SK-N-SH treated with all-trans-retinoic acid at 6 μM for 48 hours (cell line): ENCODE measurements at regions not wholly inside any gene's neighbourhood (a gene's known extent, or its start where the extent isn't known, plus 50 kb on each side); places are given as distances from the start of the nearest gene placed in this dataset.

Experiments used
- ARNTL ChIP-seq: fragments of 450-650 bp; formaldehyde crosslinking; IDR thresholded peaks from 2 replicates; pipeline ENCODE4 v1.5.0; 2020; ENCODE audit warnings: low read depth, mild to moderate bottlenecking, moderate library complexity, borderline replicate concordance
- BACH2 ChIP-seq: fragments of 250-450 bp; sonication (Bioruptor Pico); IDR thresholded peaks from 2 replicates; pipeline ENCODE4 v1.9.0; 2021; ENCODE audit warnings: mild to moderate bottlenecking, borderline replicate concordance
- CSDC2 ChIP-seq: fragments of 250-450 bp; sonication (Bioruptor Pico); IDR thresholded peaks from 2 replicates; pipeline ENCODE4 v1.5.0; 2020; ENCODE audit warnings: mild to moderate bottlenecking, moderate library complexity
- CSRNP3 ChIP-seq: fragments of 250-450 bp; sonication (Bioruptor Pico); IDR thresholded peaks from 2 replicates; pipeline ENCODE4 v1.5.1; 2021; ENCODE audit warnings: mild to moderate bottlenecking, moderate library complexity
- PATZ1 ChIP-seq: fragments of 250-450 bp; sonication (Bioruptor Pico); IDR thresholded peaks from 2 replicates; pipeline ENCODE4 v1.8.0; 2020; ENCODE audit warnings: mild to moderate bottlenecking, moderate library complexity, borderline replicate concordance
- POU6F1 ChIP-seq: fragments of 250-450 bp; sonication (Bioruptor Pico); IDR thresholded peaks from 2 replicates; pipeline ENCODE4 v1.8.0; 2021; ENCODE audit warnings: low read depth, mild to moderate bottlenecking, moderate library complexity, borderline replicate concordance
- PPARA ChIP-seq: fragments of 250-450 bp; sonication (Bioruptor Pico); IDR thresholded peaks from 2 replicates; pipeline ENCODE4 v1.5.0; 2020; ENCODE audit warnings: mild to moderate bottlenecking, borderline replicate concordance
- RARB ChIP-seq: fragments of 250-450 bp; sonication (Bioruptor Pico); IDR thresholded peaks from 2 replicates; pipeline ENCODE4 v1.8.0; 2021; ENCODE audit warnings: mild to moderate bottlenecking, moderate library complexity
- ZC3H10 ChIP-seq: fragments of 250-450 bp; sonication (Bioruptor Pico); IDR thresholded peaks from 2 replicates; pipeline ENCODE4 v1.5.1; 2021; ENCODE audit warnings: mild to moderate bottlenecking, moderate library complexity
- ZFP3 ChIP-seq: fragments of 250-450 bp; sonication (Bioruptor Pico); IDR thresholded peaks from 2 replicates; pipeline ENCODE4 v1.5.0; 2020; ENCODE audit warnings: mild to moderate bottlenecking, moderate library complexity
- ZNF70 ChIP-seq: fragments of 450-650 bp; formaldehyde crosslinking; IDR thresholded peaks from 2 replicates; pipeline ENCODE4 v1.5.0; 2020; ENCODE audit warnings: mild to moderate bottlenecking, moderate library complexity
- ZNF8 ChIP-seq: fragments of 450-650 bp; formaldehyde crosslinking; IDR thresholded peaks from 2 replicates; pipeline ENCODE4 v1.5.0; 2020; ENCODE audit warnings: mild to moderate bottlenecking, moderate library complexity

GRCh38 chr4:111649308-111649707, 495.9 kb upstream of the FAM241A start:
- TF ChIP-seq ZNF70 (CRISPR knock-in tag): no peak
- no peak for TF ChIP-seq RARB (CRISPR knock-in tag)
- TF ChIP-seq PPARA: no peak
- no peak for TF ChIP-seq ARNTL (CRISPR knock-in tag)
- TF ChIP-seq CSRNP3: no peak
- TF ChIP-seq BACH2 (CRISPR knock-in tag): no peak
- TF ChIP-seq ZFP3 (CRISPR knock-in tag): no peak
- TF ChIP-seq PATZ1 (CRISPR knock-in tag): no peak
- TF ChIP-seq POU6F1 (CRISPR knock-in tag): no peak
- TF ChIP-seq ZC3H10 (CRISPR knock-in tag): no peak
- TF ChIP-seq ZNF8 (CRISPR knock-in tag): no peak
- no peak for TF ChIP-seq CSDC2
